ENCODE measurements at regions not wholly inside any gene's neighbourhood (a gene's known extent, or its start where the extent isn't known, plus 50 kb on each side); places are given as distances from the start of the nearest gene placed in this dataset.
"Not testable (repeated sequence)": the region's sequence is repeated elsewhere in the genome, so short reads cannot be mapped to it uniquely, and the experiment has no call there.

DNA sequence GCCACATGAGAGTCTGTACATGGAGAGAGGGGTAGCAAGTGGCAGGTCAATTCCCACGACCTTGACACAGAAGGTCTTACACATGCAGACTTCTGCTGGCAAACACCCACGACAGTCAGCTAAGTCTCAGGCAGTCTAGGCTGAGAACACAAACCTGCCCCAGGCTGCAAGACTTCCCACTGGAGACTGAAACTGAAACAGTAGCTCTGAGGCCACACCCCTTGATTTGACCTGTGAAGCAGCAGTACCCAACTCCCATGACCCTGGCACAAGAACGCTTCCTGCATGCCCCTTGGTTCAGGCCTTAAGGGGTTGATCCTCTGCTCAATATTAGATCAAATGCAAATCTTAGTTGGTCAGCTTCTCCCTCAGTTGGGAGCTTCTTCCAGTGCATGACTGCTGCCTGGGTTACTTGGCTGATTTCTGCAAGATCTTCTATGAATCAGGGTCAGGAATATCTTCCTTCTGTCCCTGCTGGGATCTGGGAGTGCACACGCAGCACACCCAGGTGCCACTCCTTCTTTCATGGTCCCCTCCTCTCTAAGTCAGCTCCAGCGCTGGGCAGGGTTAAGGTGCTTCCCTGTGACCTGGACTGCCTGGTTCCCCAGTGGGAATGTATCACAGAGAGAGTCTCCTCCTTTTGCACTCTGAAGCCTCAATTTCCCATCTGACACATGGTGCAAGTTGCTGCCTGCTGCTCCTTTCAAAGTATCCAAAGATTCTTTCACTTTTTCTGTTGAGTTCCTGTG is 403.9 kb upstream of the NPAP1 start:
- TF ChIP-seq, protein P1, sequence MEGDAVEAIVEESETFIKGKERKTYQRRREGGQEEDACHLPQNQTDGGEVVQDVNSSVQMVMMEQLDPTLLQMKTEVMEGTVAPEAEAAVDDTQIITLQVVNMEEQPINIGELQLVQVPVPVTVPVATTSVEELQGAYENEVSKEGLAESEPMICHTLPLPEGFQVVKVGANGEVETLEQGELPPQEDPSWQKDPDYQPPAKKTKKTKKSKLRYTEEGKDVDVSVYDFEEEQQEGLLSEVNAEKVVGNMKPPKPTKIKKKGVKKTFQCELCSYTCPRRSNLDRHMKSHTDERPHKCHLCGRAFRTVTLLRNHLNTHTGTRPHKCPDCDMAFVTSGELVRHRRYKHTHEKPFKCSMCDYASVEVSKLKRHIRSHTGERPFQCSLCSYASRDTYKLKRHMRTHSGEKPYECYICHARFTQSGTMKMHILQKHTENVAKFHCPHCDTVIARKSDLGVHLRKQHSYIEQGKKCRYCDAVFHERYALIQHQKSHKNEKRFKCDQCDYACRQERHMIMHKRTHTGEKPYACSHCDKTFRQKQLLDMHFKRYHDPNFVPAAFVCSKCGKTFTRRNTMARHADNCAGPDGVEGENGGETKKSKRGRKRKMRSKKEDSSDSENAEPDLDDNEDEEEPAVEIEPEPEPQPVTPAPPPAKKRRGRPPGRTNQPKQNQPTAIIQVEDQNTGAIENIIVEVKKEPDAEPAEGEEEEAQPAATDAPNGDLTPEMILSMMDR (IDR thresholded peaks at IDR 0.05): not testable (repeated sequence)
- TF ChIP-seq POLR2A (IDR thresholded peaks at IDR 0.05): not testable (repeated sequence)

Data from body of pancreas (tissue), 4 donors.